Transverse colon (tissue), 4 donors: ENCODE measurements at regions not wholly inside any gene's neighbourhood (a gene's known extent, or its start where the extent isn't known, plus 50 kb on each side); places are given as distances from the start of the nearest gene placed in this dataset.

Source experiments
- DNase-seq: peaks from one replicate; pipeline ENCODE4 v3.0.0-alpha.2; 2019
- H3K27ac ChIP-seq, 4 donors: fragments of 200-600 bp; sonication (generic); 2 replicates each; pipeline ENCODE4 v1.5.1; 2016 to 2018; ENCODE audit warnings: inconsistent platforms in 4 of 4
- H3K27me3 ChIP-seq: fragments of 200-600 bp; sonication (generic); 2 replicates; pipeline ENCODE4 v1.5.1; 2017; ENCODE audit warnings: inconsistent platforms
- H3K36me3 ChIP-seq, 4 donors: fragments of 200-600 bp; sonication (generic); 2 replicates each; pipeline ENCODE4 v1.5.1; 2017 to 2019; ENCODE audit warnings: inconsistent platforms in 4 of 4
- H3K4me1 ChIP-seq, 4 donors: fragments of 200-600 bp; sonication (generic); 2 replicates each; pipeline ENCODE4 v1.5.1; 2017 to 2020; ENCODE audit warnings: inconsistent platforms in 4 of 4
- H3K4me3 ChIP-seq, 4 donors: fragments of 200-600 bp; sonication (generic); 1 replicate in 1 of 4; 2 replicates in 3 of 4; pipeline versions ENCODE4 v1.5.1 to v1.6.1; 2017 to 2019; ENCODE audit warnings: inconsistent platforms in 4 of 4
- H3K9me3 ChIP-seq, 2 donors: fragments of 200-600 bp; sonication (generic); 2 replicates each; pipeline ENCODE4 v1.5.1; 2017 to 2019; ENCODE audit warnings: inconsistent platforms in 2 of 2
- CTCF ChIP-seq, 5 experiments: fragments of 200-600 bp in 3 of 5; fragments of 450-650 bp in 2 of 5; sonication (generic) in 3 of 5; IDR thresholded peaks; 1 replicate in 2 of 5; 2 replicates in 3 of 5; pipeline ENCODE4 v1.5.1; 2016 to 2017; ENCODE audit warnings: antibody characterized with exemption in 5 of 5, inconsistent platforms in 3 of 5, mild to moderate bottlenecking in 2 of 5, moderate library complexity in 1 of 5
- EP300 ChIP-seq: sonication (generic); formaldehyde crosslinking; IDR thresholded peaks from one replicate; pipeline ENCODE4 v1.6.1; 2017; ENCODE audit warnings: antibody characterized with exemption, low read depth
- POLR2A ChIP-seq: fragments of 450-650 bp; IDR thresholded peaks from one replicate; pipeline ENCODE4 v1.6.1; 2016; ENCODE audit warnings: antibody characterized with exemption, mild to moderate bottlenecking, moderate library complexity
- POLR2AphosphoS5 ChIP-seq, 3 donors: sonication (generic); formaldehyde crosslinking; IDR thresholded peaks; one replicate each; pipeline ENCODE4 v1.6.1; 2016; ENCODE audit warnings: antibody characterized with exemption in 3 of 3
- WGBS, 2 donors: methylation state at CpG; one replicate each; pipeline ENCODE4 v1.1.5; 2018; ENCODE audit warnings: low coverage in 1 of 2; 5-methylcytosine and 5-hydroxymethylcytosine counted together
- in situ Hi-C, 4 donors: fragments of 200-750 bp; cut with MboI; loops; one replicate each; pipeline versions ENCODE4 v1.15.0 to v1.15.1; 2017; ENCODE audit warnings: low sequenced_read_pairs in 3 of 4, low pct_ligation_motif_present in 1 of 4, low pct_unique_long_range_greater_than_20kb in 1 of 4
- intact Hi-C: fragments of 100-400 bp; cut with DNase I; formaldehyde crosslinking; loops from one replicate; pipeline ENCODE4 v1.15.1; 2023; ENCODE audit warnings: low total_unique reads

GRCh38 chr6:170050591-170051041 lies 240.3 kb downstream of the DLL1 start:
- TF ChIP-seq POLR2A (no peak), EP300 (no peak), POLR2AphosphoS5 (IDR thresholded peaks at IDR 0.05) (no peak), CTCF (IDR thresholded peaks at IDR 0.05) (no peak)
- in situ Hi-C loops (no loop called here), intact Hi-C loops (no loop called here)
- no peaks in the 10 kb centered on the region for H3K27me3 ChIP-seq
- H3K36me3 ChIP-seq = no peaks in the 10 kb centered on the region
- no peak for DNase-seq
- peaks cover 0 to 36% (median 10%) of the 10 kb centered on the region in 4 donors for H3K4me1 ChIP-seq
- peak overlapping the region; percentile 80 to 94 (median 84) for H3K27ac ChIP-seq
- no peaks in the 10 kb centered on the region for H3K9me3 ChIP-seq
- 92% methylated on average over 15 of the region's 15 CpGs; no CpG with 5 or more reads in 1 of the 2 donors for WGBS, 2 donors
- H3K4me3 ChIP-seq = no peak overlapping the region

GRCh38 chr6:170049641-170050561 lies 241.0 kb downstream of the DLL1 start:
- no peak overlapping the region for H3K4me3 ChIP-seq
- intact Hi-C loops = no loop called here
- in situ Hi-C loops = no loop called here
- no peaks in the 10 kb centered on the region for H3K36me3 ChIP-seq
- WGBS, 2 donors = 75% methylated on average over 36 of the region's 38 CpGs; no CpG with 5 or more reads in 1 of the 2 donors
- DNase-seq = peak; percentile 85
- no peaks in the 10 kb centered on the region for H3K9me3 ChIP-seq
- TF ChIP-seq EP300 (peak; percentile 76), CTCF (IDR thresholded peaks at IDR 0.05) (no peak), POLR2AphosphoS5 (IDR thresholded peaks at IDR 0.05) (peak; percentile 87 to 94 (median 91)), POLR2A (no peak)
- H3K4me1 ChIP-seq = peaks cover 0 to 36% (median 10%) of the 10 kb centered on the region in 4 donors
- no peaks in the 10 kb centered on the region for H3K27me3 ChIP-seq
- H3K27ac ChIP-seq = peak overlapping the region; percentile 80 to 94 (median 84)

- Histone ChIP-seq H3K36me3 (no peaks in the 10 kb centered on the region), H3K4me3 (no peak overlapping the region), H3K9me3 (no peaks in the 10 kb centered on the region), H3K4me1 (peaks cover 0 to 36% (median 10%) of the 10 kb centered on the region in 4 donors), H3K27ac (peak overlapping the region; percentile 80 to 94 (median 84)), H3K27me3 (no peaks in the 10 kb centered on the region)
- peak; percentile 51 to 66 (median 57) for TF ChIP-seq POLR2AphosphoS5 (IDR thresholded peaks at IDR 0.05)
- no peak for TF ChIP-seq POLR2A
- intact Hi-C loops (no loop called here), in situ Hi-C loops (no loop called here)
- WGBS, 2 donors = 60 to 66% methylated on average over 6 to 16 of the region's 16 CpGs
- peak; percentile 63 for DNase-seq
Observed at GRCh38 chr6:170048615-170049256, 242.1 kb downstream of the DLL1 start.

GRCh38 chr6:170047823-170048222 lies 243.1 kb downstream of the DLL1 start:
- peak overlapping the region; percentile 80 to 94 (median 84) for H3K27ac ChIP-seq
- WGBS, 2 donors = 88 to 91% methylated on average over 5 to 6 of the region's 6 CpGs
- in situ Hi-C loops = no loop called here

More at GRCh38 chr6:170047823-170048222, 243.1 kb downstream of the DLL1 start:
- H3K4me1 ChIP-seq = peaks cover 0 to 36% (median 10%) of the 10 kb centered on the region in 4 donors
- no peak for TF ChIP-seq POLR2A
- TF ChIP-seq CTCF (IDR thresholded peaks at IDR 0.05) = no peak
- no peak for TF ChIP-seq POLR2AphosphoS5 (IDR thresholded peaks at IDR 0.05)
- no peak for TF ChIP-seq EP300
- H3K4me3 ChIP-seq = no peak overlapping the region
- peak; percentile 6 for DNase-seq
- no peaks in the 10 kb centered on the region for H3K9me3 ChIP-seq
- intact Hi-C loops = no loop called here
- H3K27me3 ChIP-seq = no peaks in the 10 kb centered on the region
- H3K36me3 ChIP-seq = no peaks in the 10 kb centered on the region
